Stimulated activated CD8-positive, alpha-beta memory T cell treated with anti-CD3 and anti-CD28 coated beads, Interleukin-4, amount 100 ng/mL, for 48 hours (primary cell): ENCODE measurements at regions not wholly inside any gene's neighbourhood (a gene's known extent, or its start where the extent isn't known, plus 50 kb on each side); places are given as distances from the start of the nearest gene placed in this dataset.
"Not testable (repeated sequence)": the region's sequence is repeated elsewhere in the genome, so short reads cannot be mapped to it uniquely, and the experiment has no call there.

Experiments used
- DNase-seq: peaks from one replicate; pipeline ENCODE4 v3.0.0-alpha.2; 2020

GRCh38 chr13:60214213-60215055 is 50.7 kb upstream of the DIAPH3 start:
- DNase-seq: no peak

GRCh38 chr13:60220072-60220471 is 56.3 kb upstream of the DIAPH3 start:
- DNase-seq: no peak

DNA sequence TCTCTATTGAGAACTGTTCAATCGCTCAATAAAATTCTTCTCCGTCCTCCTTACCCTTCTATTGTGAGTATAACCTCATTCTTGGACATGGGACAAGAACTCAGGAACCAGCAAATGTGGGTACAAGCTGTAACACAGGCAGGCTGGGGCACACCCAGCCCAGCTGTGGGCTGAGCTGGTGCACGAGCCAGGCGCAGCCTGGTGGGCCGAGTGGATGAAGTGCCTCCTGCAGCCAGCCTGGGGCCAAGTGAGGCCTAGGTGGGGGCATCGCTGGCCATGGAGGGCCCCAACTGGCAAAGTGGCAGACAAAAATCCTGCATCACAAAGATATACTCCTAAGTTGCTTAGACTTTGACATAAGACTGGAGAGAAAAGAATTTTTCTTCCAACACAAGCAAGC is 57.9 kb upstream of the DIAPH3 start:
- no peak for DNase-seq

- no peak for DNase-seq
These were observed 62.8 kb upstream of the DIAPH3 start for GRCh38 chr13:60226507-60226906.

GRCh38 chr13:60227158-60227557 is 63.4 kb upstream of the DIAPH3 start:
- DNase-seq: no peak

- DNase-seq: no peak
These were observed 66.1 kb upstream of the DIAPH3 start for GRCh38 chr13:60229708-60230272.

DNA sequence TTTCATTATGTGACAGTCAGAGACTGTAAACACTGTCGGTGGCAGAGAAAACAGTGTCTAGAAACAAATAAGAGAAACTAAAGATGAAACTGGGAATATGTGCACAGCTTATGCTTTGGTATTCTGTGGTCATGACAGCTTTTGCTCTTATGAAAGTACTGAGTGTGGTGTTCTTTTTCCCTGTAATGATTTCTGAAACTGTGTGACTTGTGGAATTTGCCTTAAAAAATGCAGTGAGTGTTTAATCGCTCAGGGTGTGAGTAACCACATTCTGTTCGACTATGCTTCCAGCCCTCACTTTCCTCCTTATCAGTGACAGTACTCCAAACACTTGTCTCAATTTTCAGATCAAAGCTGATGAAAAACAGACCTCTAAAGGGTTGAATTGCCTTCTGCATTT is 66.9 kb upstream of the DIAPH3 start:
- DNase-seq: no peak

DNA sequence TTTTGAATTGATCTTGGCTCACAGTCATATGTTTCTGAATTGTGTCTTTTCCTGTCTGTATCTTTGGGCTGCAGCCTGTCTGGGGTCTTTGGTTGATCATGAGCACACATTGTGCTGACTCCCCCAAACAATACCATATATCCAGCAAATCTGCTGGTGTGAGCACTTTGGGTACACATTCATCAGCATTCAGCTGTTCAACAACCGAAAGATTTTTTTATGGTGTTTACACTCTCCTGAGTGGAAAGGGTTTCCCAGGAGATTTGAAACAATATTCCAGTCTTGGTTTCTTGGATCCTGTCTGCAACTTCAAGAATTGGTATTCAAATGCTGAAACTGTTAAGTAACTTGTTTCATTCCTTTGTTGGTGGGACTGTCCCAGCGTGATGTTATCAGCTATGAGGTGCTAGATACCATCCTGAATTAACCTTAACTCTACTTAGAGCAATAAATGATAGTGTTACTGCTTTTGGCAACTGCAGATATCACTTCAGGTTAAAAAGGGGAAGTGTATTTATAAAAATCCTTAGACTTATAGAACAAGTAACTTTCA is 78.4 kb upstream of the DIAPH3 start:
- DNase-seq: no peak

- DNase-seq: no peak
These were observed 80.7 kb upstream of the DIAPH3 start for GRCh38 chr13:60244381-60244780.

DNA sequence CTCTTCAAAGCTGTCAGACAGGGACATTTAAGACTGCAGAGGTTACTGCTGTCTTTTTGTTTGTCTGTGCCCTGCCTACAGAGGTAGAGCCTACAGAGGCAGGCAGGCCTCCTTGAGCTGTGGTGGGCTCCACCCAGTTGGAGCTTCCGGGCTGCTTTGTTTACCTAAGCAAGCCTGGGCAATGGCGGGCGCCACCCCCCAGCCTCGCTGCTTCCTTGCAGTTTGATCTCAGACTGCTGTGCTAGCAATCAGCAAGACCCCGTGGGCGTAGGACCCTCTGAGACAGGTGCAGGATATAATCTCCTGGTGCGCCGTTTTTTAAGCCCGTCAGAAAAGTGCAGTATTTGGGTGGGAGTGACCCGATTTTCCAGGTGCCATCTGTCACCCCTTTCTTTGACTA is 87.7 kb upstream of the DIAPH3 start:
- not testable (repeated sequence) for DNase-seq

DNA sequence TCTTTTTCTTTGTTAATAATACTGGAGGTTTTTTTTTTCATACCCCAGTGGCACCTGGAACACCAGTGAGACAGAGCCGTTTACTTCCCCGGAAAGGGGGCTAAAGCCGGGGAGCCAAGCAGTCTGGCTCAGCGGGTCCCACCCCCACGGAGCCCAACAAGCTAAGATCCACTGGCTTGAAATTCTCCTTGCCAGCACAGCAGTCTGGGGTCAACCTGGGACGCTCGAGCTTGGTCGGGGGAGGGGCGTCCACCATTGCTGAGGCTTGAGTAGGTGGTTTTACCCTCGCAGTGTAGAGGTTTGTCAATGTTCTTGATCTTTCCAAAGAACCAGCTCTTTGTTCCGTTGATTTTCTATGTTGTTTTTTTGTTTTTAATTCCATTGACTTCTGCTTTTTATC is 94.6 kb upstream of the DIAPH3 start:
- DNase-seq: no peak

- no peak for DNase-seq
These were observed 96.7 kb upstream of the DIAPH3 start for GRCh38 chr13:60260440-60260839.

- DNase-seq: no peak
These were observed 98.0 kb upstream of the DIAPH3 start for GRCh38 chr13:60261432-60262351.

GRCh38 chr13:60265566-60265965 is 101.8 kb upstream of the DIAPH3 start:
- no peak for DNase-seq

DNA sequence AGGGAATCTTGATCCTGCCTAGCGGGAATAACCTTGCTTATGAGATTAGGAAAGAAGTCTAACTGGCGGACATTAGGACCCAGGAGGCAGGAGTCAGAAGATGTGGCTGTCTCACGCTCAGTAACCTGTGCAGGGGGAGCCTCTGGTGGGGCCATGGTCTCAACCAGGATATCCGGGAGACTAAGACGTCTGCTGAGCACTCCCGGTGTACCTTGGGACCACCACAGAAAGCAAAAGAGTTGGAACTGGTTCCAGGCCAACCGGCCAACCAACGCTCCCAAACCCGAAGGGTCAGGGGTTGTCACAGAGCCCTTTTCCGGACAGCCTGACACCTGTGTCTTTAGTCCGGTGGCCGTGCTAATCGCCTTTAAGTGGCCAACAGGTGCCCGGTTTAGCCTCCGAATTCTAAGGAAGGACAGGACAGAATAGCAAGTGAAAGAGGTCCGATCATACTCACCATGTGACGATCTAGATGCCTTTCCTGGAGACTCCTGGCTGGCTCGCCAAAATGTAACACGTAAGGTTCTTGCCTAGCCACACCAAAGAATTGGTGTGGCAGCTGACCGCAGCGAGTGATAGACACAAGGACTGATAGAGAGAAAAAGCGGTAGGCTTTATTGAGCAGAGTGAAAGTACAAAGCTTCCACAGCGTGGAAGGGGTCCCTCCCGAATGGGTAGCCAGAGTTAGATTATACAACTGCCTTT is 103.9 kb upstream of the DIAPH3 start:
- peak; percentile 27 for DNase-seq

DNA sequence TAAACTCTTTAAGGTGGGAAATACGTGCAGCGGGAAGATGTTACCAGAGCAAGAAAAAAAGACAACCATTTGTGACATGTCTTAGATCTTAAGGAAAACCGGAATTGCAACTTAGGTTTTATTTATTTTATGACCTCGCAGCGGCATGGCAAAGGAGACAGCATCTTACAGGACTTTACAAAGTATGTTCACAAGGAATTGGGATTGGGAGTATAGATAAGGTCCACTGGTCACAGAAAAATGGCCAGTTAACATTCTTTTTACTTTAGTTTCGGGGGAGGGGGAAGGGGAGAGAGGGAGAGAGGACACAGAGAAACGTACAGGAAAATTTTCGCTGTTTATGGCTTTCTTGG is 104.5 kb upstream of the DIAPH3 start:
- no peak for DNase-seq

GRCh38 chr13:60273971-60274527 is 110.3 kb upstream of the DIAPH3 start:
- DNase-seq: no peak

DNA sequence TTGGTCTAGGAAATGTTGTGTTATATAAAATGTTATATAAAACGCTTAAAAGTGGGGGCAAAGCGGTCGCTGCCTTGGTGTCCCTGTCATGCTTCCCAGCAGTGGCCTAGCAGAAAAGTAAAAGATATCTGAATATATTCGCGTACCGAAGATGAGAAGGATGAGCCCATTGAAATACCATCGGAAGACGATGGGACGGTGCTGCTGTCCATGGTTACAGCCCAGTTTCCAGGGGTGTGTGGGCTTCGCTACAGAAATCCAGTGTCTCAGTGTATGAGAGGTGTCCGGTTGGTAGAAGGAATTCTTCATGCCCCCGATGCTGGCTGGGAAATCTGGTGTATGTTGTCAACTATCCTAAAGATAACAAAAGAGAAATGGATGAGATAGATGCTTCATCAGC is 110.9 kb upstream of the DIAPH3 start:
- no peak for DNase-seq

GRCh38 chr13:60275208-60275607 is 111.5 kb upstream of the DIAPH3 start:
- DNase-seq: no peak

GRCh38 chr13:60280524-60280923 is 116.5 kb upstream of the TDRD3 start:
- DNase-seq: not testable (repeated sequence)

DNA sequence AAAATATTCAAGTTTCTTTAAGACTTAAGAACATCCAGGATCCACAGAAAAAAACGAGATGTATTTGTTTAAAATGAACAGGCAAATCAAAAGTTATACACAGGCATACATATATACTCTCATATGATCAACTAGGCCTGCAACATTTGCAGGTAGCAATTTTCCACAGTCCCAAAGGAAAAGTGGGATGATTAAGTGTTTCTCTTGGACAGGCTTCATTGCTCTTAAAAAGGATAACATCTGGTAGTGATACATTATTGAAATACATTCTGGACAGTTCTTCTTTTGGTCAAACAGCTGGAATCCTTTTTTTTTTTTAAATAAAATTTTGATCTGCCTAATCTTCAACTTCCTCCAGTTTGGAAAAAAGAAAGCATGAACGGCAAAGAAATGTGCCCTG is 114.8 kb upstream of the TDRD3 start:
- DNase-seq: no peak

- no peak for DNase-seq
These were observed 114.3 kb upstream of the TDRD3 start for GRCh38 chr13:60282708-60283107.
